C4-2B (cell line): ENCODE measurements at regions not wholly inside any gene's neighbourhood (a gene's known extent, or its start where the extent isn't known, plus 50 kb on each side); places are given as distances from the start of the nearest gene placed in this dataset.
"Not testable (repeated sequence)": the region's sequence is repeated elsewhere in the genome, so short reads cannot be mapped to it uniquely, and the experiment has no call there.

Source experiments
- H3K27ac ChIP-seq: fragments of 450-650 bp; 2 replicates; pipeline ENCODE4 v1.5.1; 2017
- CTCF ChIP-seq: fragments of 450-650 bp; conservative IDR thresholded peaks from 2 replicates; pipeline ENCODE4 v1.5.1; 2017; ENCODE audit warnings: mild to moderate bottlenecking
- ZFX ChIP-seq: fragments of 450-650 bp; IDR thresholded peaks from 2 replicates; pipeline ENCODE4 v1.6.1; 2017

- TF ChIP-seq ZFX: no peak
- TF ChIP-seq CTCF: no peak
- H3K27ac ChIP-seq: no peak overlapping the region
These were observed 1549.3 kb upstream of the ADGRL3 start for GRCh38 chr4:59650861-59651260.

- TF ChIP-seq ZFX (no peak), CTCF (no peak)
- H3K27ac ChIP-seq: no peak overlapping the region
These were observed 1544.1 kb upstream of the ADGRL3 start for GRCh38 chr4:59655996-59656395.

- H3K27ac ChIP-seq: no peak overlapping the region
- no peak for TF ChIP-seq CTCF
- no peak for TF ChIP-seq ZFX
These were observed 1535.4 kb upstream of the ADGRL3 start for GRCh38 chr4:59664771-59665170.

- TF ChIP-seq CTCF: no peak
- TF ChIP-seq ZFX: no peak
- H3K27ac ChIP-seq: no peak overlapping the region
These were observed 1533.5 kb upstream of the ADGRL3 start for GRCh38 chr4:59666645-59667044.

- no peak for TF ChIP-seq ZFX
- no peak for TF ChIP-seq CTCF
- no peak overlapping the region for H3K27ac ChIP-seq
These were observed 1529.1 kb upstream of the ADGRL3 start for GRCh38 chr4:59671037-59671436.

GRCh38 chr4:59676389-59676788 is 1523.7 kb upstream of the ADGRL3 start:
- TF ChIP-seq ZFX (no peak), CTCF (no peak)
- no peak overlapping the region for H3K27ac ChIP-seq

GRCh38 chr4:59676992-59677391 is 1523.1 kb upstream of the ADGRL3 start:
- not testable (repeated sequence) for H3K27ac ChIP-seq

GRCh38 chr4:59685626-59686025 is 1514.5 kb upstream of the ADGRL3 start:
- no peak for TF ChIP-seq ZFX
- no peak for TF ChIP-seq CTCF
- no peak overlapping the region for H3K27ac ChIP-seq
